GM18511 (cell line): ENCODE measurements at regions not wholly inside any gene's neighbourhood (a gene's known extent, or its start where the extent isn't known, plus 50 kb on each side); places are given as distances from the start of the nearest gene placed in this dataset.

ENCODE experiments used
- ATAC-seq: cut with Tn5 transposase; IDR thresholded peaks from one replicate; pipeline ENCODE4 v1.9.1; 2021; ENCODE audit warnings: mild to moderate bottlenecking, moderate library complexity; ENCODE audit not compliant: unreplicated experiment

DNA sequence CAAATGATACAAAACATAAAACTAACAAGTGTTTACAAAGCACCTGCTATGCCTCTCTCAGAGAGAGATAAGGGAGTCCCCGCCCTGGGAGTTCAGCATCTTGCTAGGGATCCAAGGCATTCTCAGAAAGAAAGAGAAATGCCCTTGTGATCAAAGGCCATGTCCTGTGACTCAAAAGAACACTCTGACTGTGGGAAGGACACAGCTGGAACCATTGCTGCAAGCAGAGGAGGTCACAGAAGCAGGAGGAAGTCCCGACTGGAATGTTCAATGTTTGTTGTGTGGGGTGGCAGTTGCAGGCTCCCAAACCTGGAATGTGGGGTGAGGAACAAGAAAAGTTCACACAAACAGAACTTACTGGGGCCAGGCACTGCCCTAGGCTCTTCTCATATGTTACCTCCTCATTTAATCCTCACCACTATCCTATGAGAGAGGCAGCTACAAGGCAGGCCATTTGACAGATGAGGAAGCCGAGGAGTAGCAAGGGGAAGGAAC, 93.0 kb upstream of the GRIK3 start:
- no peak for ATAC-seq

DNA sequence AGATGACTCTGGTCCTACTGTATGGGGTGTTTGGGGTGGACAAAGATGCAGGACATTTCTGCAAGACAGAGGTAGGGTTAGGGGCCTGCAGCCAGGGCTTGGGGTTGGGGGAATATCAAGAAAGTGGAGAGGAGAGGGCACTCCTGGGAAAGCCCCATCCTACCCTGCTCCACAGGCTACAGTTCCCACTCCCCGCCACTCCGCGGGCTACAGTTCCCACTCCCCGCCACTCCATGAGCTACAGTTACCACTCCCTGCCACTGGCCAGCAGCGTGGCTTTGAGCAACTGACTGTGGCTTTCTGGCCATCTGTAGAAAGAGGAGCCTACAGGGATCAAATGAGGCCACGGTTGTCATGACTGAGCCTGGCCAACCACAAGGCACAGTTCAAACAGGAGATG, 93.8 kb upstream of the GRIK3 start:
- ATAC-seq = no peak

DNA sequence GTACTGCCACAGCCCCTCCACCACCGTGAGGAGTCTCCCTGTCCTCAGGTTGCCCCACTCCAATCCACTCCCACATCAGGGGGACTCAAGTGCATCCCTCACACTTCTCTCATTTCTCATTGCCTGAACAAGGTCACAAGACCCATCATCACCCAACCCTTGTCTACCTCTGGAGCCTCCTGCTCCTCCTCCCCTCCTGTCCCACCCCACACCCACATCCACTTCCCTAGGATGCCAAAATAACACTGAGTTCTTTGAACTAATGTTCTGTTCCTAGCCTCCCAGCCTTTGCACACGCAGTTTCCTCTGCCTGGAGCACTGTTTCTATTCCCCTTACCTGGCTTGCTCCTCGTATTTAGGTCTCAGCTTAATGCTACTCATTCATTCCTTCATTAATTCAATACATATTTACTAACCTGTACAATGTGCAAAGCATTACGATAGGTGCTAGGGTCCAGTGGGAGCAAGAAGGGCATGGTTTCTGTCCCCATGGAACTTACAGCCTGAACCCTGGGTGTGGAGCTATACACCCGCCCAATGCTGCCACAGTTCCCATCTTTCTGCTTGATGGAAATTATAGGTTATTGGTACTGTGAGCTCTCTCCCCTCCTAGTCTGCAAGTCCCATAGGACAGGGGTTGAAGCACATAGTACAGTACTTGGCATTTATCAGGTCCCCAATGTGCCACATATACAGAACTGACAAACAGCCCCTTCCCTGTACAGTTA, 96.1 kb upstream of the GRIK3 start:
- no peak for ATAC-seq

DNA sequence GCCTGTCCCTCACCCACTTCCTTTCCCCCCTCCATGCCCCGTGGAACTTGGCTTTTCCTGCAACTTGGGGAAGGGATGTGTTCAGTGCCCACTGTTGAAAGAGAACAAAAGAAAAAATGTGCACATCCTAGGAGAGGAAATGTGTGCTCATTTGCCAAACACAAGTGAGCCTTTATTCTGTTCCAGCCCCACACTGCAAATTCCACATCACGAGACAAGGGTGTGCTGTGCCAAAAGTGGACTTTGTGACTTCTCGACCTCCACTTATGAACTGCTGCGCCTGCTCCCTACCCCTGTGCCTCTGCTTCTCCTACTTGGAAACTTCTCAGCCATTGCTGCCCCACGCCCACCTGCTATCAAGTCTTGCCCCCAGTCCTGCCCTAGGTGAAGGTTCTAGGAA, 97.0 kb upstream of the GRIK3 start:
- no peak for ATAC-seq

DNA sequence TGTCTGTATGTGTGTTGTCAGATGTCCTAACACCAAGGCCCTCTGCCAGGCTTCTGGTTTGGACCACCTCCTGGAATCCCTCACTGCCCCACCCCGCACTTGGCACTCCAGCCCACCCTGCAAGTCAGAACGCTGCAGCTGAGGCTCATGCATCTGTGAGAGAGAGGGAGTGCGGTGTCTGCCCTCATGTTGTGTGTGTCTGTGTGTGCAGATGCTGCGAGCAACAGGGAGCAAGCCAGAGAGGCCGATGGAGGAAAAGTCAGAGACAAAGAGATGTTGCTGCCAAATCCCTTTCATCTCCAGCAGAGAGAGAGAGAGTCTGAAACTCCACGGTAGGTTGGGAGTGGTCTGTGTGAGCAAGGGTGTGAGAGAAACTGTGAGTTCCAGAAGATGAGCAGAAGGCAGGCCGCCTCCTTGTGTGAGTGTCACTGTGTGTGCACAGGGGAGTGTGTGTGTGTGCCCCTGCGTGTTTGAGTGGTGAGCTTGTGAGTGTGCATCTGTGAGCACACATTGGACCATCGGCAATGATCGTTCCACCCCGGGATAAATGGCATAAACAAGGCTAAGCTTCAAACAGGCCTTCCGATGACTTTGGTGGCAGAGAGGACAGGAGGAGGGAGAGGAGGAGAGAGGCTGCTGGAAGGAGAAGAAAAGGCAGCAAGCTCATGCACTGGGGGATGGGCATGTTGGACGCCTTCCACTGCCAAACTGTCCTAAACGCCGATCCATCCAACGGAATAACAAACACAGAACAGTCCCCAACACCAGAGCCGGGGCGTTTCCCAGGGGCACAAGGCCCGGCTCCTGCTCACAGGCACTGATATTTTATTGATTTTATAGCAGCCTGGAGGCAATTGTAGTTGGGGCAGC, 99.2 kb upstream of the GRIK3 start:
- ATAC-seq = no peak

DNA sequence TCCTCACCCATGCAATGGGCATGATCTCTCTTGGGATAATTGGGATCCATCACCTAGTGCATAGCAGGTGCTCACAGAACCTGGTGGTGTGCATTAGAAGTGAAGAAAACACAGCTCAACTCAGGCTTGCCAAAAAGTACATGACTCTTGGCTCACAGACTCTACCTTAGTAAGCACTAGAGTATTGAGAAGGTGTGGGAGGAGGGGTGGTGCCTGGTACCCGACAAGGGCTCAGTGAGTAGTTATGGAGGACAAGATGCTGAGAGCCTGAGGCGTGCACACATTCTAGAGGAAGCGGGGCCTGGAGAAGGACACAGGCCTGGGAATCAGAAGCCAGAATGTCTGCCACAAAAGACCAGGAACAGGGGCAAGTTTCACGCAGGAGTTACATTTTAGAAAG, 100.3 kb upstream of the GRIK3 start:
- ATAC-seq = no peak

DNA sequence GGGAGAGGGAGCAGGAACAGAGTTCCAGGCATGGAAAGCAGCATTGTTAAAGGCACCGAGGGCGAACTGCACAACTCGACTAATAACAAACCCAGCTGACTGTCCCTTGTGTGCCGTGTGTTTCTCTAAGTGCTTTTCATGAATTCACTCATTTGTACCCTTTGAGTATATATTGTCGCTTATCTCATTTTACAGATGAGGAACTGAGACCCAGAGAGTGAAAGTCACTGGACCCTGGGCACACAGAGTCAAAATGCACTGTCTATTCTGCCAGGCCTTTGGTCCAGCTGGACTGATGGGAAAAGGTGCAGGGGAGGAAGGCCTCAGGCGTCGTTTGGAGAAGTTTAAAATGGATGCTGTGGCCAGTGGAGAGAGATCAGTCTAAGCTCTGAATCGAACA, 100.7 kb upstream of the GRIK3 start:
- ATAC-seq = no peak

DNA sequence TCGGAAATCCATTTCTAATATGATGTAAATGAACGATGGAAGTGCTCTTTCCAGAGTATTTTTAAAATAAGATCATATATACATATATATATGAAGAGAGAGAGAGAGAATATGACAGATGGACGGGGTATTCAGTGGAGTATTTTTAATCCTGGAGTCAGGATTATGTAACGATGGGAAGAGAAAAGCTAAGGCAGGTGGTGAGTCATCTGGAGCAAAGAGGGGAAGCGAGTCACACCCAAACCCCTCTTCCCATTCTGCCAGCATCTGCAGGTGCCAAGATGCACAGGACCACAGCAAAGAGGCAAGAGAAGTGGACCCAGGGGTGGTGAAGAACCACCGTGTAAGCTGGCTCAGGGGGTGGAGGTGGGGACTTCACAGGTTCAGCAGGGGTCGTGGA, 102.7 kb upstream of the GRIK3 start:
- ATAC-seq = no peak

DNA sequence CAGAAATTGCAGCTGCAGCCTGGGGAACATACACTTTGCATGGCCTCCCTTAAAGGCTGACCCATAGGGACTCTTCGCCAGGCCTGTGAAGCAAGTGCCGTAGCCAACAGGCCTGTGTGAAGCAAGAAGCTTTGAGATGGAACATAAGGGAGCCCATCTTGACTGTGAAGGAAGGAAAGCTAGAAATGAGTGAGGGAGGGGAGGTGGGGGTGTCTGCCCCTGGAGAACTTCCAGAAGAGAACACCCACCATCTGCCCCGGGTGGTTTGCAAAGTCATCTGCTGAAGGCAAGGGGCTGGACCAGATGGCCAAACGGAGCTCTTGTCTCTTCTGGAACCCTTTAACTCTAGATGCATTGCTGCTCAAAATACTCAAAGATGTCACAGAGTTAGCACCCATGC, 103.3 kb upstream of the GRIK3 start:
- ATAC-seq = no peak

DNA sequence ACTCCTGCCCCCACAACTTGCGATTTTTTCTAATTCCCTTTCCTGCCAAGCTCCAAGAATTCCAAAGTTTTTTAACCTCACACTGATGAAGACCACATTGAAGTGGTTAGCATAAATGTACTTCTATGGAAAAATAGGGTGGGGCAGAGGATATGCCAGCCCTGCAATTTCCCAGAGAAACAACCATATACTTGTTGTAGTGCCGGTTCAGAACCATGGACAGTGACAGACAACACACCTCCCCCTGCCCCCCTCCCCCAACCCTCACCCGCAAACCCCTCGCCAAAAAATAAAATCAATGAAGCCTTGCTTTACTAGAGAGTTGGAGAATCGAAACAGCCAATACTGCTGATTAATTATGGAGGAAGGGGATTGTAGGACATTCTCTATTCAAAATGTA, 109.5 kb upstream of the GRIK3 start:
- no peak for ATAC-seq

DNA sequence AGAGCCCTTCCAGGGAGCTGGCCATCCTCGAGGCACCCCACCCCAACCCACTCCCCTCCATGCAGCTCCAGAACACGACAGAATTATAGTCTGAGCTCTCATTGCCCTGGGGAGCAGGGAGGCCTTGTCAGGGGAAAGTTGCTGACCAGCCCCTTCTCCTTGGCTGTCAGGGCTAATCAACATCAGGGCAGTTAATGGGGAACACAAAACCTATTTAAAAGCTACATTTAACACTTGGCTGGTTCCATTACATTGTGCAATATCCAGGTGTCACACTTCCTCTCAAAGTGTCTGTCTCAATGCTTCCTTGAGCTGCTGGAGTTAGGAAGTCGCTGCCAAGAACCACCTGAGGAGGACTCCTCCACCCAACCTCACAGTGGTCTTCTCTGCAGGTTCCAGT, 111.8 kb upstream of the GRIK3 start:
- no peak for ATAC-seq

DNA sequence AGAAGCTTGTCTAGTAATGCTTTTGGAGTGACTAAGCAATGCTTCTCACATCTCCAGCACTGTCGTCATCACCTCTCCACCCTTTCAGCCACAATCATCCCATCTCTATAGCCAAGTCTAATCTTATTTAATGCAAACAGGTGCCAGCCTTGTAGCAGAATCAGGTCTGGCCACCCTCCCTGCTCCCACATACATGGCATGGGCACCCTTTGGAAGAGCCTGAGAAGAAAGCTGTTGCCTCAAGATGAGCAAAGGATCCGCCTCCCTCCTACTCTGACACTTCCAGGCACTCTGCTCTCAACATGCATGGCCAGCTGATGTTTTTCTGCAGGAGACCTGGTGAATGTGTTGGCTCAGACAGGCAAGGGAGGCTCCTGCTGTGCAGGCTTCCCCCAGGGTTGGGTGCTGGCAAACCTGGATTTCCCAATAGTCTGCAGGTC, 113.1 kb upstream of the GRIK3 start:
- no peak for ATAC-seq

DNA sequence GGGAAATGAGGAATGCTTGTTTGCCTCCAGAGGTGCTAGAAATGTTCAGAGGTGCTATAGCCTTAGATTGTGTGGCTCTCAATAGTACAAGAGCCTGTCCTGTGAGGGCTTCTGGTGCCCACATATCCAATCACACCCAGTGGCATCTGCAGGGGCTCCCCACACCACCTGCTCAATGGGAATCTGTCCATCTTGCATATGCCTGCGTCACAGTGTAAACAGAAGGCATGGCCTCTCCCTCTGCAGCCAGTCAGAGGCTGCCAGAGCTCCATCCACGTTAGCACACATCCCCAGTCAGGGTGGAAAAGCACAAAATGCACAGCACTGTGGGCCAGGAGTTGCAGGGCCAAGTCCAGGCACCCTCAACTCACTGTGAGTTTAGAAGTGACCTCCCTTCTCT, 113.6 kb upstream of the GRIK3 start:
- ATAC-seq = no peak

DNA sequence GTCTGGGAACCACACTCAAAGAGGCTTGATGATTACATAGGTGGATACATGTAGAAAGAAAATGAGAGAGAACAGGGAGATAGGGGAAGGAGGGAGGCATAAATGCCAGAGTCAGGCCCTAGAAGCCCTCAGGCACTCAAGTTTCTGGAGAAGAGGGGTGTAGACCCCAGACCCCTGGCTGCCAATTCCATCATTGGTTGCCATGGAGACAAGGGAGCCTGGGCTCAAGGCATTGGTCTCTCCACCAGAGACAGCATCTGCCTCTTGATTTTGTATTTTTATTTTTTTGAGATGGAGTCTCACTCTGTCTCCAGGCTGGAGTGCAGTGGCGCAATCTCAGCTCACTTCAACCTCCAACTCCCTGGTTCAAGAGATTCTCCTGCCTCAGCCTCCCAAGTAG, 114.3 kb upstream of the GRIK3 start:
- no peak for ATAC-seq

DNA sequence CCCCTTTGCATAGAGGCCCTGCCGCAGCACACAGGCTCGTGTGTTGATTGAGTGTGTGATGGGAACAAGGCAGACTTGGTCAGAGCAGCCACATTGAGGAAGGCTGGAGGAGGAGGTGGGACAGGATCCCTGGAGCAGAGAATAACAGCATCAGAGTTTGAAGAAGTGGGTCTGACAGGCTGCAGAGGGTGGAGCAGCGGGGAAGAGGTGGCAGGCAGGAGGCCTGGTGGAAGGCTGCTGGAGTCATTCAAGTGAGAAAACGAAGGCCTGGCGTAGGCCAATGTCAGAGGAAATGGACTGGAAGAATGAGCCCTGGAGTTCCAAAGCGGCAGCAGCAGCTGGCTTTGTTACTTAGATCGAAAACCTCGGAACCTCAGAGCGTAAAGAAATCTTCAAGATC, 115.0 kb upstream of the GRIK3 start:
- ATAC-seq = no peak

DNA sequence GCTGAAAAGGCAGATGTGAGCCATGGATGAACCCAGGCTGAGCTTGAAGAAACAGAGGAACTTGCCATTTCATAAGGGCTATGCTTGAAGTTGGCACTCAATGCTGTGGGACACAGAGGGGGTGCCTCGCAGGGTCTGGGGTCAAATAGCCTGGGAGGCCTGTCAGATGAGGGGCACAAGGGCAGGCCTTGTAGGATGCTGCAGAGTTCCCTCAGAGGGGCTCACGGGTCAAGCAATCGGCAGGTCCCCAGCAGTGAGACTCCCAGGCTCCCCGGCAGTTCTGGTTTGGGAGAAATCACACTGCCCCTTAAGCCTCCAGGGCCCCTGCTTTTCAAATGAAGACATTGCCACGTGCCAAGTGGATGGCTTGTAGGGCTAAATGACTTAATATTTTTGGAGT, 116.7 kb upstream of the GRIK3 start:
- no peak for ATAC-seq

DNA sequence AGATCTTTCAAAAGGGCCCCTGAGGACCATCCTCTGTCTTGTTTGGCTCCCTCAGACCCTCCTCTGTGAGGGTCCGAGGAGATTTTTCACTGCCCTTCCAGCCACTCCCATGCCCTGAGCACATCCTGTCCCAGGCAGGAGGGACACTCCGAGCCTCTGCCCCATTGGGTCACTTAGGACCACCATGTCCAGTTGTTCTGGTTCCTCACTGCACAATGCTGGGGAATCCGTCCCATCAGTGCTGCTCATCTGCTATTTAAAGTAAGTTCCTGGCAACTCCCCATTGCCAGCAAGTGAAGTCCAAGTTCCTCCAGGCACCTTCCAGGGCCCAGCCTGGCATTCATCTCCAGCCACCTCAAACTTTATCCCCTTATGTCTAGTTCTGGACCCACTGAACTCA, 117.5 kb upstream of the GRIK3 start:
- no peak for ATAC-seq

DNA sequence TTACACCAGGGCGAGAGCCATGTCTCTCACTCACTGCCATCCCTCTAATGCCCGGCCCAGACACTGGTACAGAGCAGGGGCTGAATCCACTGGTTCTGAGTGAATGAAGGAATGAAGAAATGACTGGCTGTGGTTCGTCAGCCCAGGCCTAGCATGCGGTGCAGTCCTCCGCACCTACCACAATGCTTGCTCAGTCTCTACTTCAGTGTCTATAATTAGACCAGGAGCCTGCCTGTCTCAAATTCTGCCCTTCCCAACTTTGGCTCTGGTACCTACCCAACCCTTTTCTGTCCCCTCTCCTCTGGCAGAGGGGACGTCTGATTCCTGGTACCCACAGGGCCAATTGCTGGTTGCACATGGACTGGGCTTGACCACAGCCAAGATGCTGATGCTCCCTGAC, 118.2 kb upstream of the GRIK3 start:
- ATAC-seq = no peak

DNA sequence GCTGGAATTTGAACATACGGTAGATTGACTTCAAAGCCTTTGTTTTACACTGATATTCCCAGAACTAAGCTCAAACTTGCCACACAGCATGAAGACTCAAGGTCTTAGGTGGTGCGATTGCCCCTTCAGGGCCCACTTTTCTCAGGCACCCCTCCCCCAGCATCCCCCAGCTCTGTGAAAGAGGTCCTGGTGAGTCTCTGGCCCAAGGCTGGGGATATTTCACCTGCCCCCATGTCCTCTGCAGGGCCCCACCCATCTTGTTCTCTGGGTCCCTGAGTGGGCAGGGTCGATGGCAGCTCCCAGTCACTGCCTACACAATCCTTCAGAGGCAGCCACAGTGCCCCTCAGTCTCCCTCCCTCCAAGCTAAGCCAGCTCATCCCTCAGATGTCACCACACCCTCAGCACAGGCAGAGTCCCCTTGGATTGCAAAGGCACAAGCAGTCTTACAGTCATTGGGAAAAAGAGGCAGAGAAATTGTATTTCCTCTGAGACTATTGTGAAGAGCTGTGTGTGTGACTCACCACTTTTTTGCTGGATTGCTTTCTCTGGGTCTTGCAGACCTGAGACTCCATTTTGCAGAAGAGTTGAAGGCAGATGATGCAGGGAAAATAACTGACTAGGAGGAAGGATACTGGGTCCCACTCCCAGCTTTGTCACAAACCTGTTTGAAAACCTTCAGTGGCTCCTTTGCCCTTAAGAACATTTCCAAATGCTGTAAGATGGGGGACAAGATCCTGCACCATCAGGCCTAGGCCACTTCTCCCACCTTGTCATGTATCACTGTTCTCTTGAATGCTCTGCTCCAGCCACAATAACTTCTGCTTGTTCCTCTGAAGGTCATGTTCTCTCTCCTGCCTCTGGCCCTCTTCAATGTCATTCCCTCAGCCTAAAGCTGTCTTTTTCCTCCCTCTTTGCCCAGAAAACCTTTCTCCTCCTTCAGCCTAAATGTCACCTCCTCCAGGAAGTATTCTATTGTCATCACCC, 119.1 kb upstream of the GRIK3 start:
- ATAC-seq = no peak

DNA sequence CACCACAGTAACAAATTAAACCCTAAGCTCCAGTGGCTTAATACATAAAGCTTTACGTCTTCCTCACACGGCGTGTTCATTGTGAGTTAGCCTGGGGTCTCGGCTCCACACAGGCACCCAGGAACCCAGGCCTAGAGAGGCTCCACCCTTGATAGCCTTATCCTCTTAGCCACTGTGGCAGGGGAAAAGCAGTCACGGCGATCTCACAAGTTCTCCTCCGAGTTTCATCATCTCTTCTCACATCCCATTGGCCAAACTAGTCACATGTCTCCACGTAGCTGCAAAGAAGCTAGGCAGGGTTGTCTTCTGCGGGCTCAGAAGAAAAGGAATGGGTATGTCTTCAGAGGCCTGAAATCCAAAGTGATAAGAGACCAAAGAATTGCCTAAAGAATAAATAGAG, 122.3 kb upstream of the GRIK3 start:
- no peak for ATAC-seq

DNA sequence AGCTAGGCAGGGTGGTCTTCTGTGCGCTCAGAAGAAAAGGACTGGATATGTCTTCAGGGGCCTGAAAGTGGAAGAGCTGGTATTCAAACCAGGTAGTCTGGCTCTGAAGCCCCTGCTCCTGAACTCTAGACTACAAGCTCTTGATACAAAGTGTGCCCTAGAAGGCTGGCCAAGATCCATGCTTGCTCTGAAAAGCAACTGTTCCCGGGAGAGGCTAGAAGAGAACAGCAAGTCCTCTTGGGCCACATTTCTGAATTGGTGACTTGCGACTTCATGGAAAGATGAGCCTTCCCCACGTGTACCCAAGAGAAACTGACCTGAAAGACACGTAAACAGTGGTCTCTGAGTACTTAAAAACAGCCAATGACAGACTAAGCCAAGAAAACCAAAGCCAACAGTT, 123.3 kb upstream of the GRIK3 start:
- ATAC-seq = no peak
